ENCODE measurements at regions not wholly inside any gene's neighbourhood (a gene's known extent, or its start where the extent isn't known, plus 50 kb on each side); places are given as distances from the start of the nearest gene placed in this dataset.

- Histone ChIP-seq H3K4me3 (ENCODE audit: low read depth, low read length) (no peak overlapping the region), H3K27me3 (ENCODE audit: control insufficient read depth, insufficient read depth, low read length) (no peaks in the 10 kb centered on the region), H3K36me3 (ENCODE audit: control insufficient read depth, insufficient read depth, low read length) (no peaks in the 10 kb centered on the region)
- DNase-seq (ENCODE audit: low read depth), result no peak
- TF ChIP-seq, protein P1, sequence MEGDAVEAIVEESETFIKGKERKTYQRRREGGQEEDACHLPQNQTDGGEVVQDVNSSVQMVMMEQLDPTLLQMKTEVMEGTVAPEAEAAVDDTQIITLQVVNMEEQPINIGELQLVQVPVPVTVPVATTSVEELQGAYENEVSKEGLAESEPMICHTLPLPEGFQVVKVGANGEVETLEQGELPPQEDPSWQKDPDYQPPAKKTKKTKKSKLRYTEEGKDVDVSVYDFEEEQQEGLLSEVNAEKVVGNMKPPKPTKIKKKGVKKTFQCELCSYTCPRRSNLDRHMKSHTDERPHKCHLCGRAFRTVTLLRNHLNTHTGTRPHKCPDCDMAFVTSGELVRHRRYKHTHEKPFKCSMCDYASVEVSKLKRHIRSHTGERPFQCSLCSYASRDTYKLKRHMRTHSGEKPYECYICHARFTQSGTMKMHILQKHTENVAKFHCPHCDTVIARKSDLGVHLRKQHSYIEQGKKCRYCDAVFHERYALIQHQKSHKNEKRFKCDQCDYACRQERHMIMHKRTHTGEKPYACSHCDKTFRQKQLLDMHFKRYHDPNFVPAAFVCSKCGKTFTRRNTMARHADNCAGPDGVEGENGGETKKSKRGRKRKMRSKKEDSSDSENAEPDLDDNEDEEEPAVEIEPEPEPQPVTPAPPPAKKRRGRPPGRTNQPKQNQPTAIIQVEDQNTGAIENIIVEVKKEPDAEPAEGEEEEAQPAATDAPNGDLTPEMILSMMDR (IDR thresholded peaks at IDR 0.05; ENCODE audit: insufficient read depth, low read length, poor library complexity, severe bottlenecking), result no peak
These were observed 354.0 kb downstream of the CCDC85A start for GRCh38 chr2:56537756-56538155.

DNA sequence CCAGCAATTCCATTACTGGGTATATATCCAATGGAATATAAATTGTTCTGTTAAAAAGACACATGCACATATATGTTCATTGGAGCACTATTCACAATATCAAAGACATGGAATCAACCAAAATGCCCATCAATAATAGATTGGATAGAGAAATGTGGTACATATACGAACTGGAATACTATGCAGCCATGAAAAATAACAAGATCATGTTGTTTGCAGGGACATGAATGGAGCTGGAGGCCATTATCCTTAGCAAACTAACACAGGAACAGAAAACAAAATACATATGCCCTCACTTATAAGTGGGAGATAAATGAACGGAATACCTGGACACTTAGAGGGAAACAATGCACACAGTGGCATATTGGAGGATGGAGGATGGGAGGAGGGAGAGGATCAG is 355.8 kb downstream of the CCDC85A start:
- Histone ChIP-seq H3K36me3 (ENCODE audit: control insufficient read depth, insufficient read depth, low read length) (no peaks in the 10 kb centered on the region), H3K27me3 (ENCODE audit: control insufficient read depth, insufficient read depth, low read length) (no peaks in the 10 kb centered on the region), H3K4me3 (ENCODE audit: low read depth, low read length) (no peak overlapping the region)
- DNase-seq (ENCODE audit: low read depth), result no peak
- TF ChIP-seq, protein P1 (IDR thresholded peaks at IDR 0.05; ENCODE audit: insufficient read depth, low read length, poor library complexity, severe bottlenecking), result no peak

DNA sequence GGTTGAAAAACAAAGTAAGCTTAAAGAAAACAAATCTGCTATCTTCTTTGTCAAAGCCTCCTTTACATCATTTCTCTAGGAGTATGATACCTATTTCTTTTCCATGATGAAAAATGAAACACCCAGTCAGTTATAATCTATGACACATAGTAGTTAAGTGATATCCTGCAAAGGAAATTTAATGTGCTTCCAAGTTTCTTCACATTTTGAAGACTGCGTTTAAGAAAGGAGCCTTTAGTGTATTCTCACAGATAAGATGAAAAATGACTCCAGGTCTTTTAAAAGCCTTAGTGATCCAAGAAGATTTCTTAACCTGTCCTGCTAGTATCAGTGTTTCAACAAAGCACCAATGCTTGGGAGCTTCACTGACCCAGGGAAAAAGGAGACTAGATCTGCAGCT is 356.7 kb downstream of the CCDC85A start:
- no peak overlapping the region for H3K4me3 ChIP-seq (ENCODE audit: low read depth, low read length)
- H3K27me3 ChIP-seq (ENCODE audit: control insufficient read depth, insufficient read depth, low read length), result no peaks in the 10 kb centered on the region
- no peak for DNase-seq (ENCODE audit: low read depth)
- TF ChIP-seq, protein P1 (IDR thresholded peaks at IDR 0.05; ENCODE audit: insufficient read depth, low read length, poor library complexity, severe bottlenecking), result no peak
- no peaks in the 10 kb centered on the region for H3K36me3 ChIP-seq (ENCODE audit: control insufficient read depth, insufficient read depth, low read length)

DNA sequence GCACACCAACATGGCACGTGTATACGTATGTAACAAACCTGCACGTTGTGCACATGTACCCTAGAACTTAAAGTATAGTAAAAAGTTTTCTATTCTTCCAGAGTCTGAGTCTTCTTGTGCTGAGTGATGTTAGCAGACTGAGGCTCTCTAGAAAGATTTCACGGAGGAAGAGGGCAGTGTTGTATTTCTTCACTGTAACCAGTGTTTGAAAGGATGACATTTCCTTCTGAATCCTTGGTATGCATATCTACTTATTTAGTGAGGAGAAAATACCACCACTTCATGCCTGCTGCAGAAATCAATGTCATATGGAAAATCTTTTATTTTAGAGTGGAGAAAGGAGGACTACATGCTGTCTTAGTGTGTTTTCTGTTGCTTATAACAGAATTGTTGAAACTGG is 357.1 kb downstream of the CCDC85A start:
- no peak for DNase-seq (ENCODE audit: low read depth)
- H3K4me3 ChIP-seq (ENCODE audit: low read depth, low read length), result no peak overlapping the region
- TF ChIP-seq, protein P1 (IDR thresholded peaks at IDR 0.05; ENCODE audit: insufficient read depth, low read length, poor library complexity, severe bottlenecking), result no peak
- no peaks in the 10 kb centered on the region for H3K36me3 ChIP-seq (ENCODE audit: control insufficient read depth, insufficient read depth, low read length)
- H3K27me3 ChIP-seq (ENCODE audit: control insufficient read depth, insufficient read depth, low read length), result no peaks in the 10 kb centered on the region

DNA sequence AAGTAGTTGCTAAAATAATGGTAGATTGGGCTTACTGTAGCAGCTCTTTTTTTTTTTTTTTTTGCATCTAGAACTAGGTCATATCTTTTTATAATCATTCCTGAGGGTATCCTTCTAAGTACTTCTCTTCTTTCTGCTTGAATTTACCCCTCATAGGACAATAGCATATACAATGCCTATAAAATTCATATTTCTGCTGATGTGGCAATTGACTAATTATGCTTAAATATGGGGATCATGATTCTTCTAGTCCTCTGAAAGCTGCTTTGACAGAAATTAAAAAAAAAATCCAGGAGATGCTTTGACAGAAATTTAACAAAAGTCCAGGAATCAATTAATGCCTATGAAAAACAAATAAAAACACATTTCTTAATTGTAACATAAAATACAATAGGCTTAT is 358.4 kb downstream of the CCDC85A start:
- H3K36me3 ChIP-seq (ENCODE audit: control insufficient read depth, insufficient read depth, low read length), result no peaks in the 10 kb centered on the region
- no peaks in the 10 kb centered on the region for H3K27me3 ChIP-seq (ENCODE audit: control insufficient read depth, insufficient read depth, low read length)
- DNase-seq (ENCODE audit: low read depth), result no peak
- no peak overlapping the region for H3K4me3 ChIP-seq (ENCODE audit: low read depth, low read length)
- TF ChIP-seq, protein P1 (IDR thresholded peaks at IDR 0.05; ENCODE audit: insufficient read depth, low read length, poor library complexity, severe bottlenecking), result no peak

GRCh38 chr2:56565143-56565542 is 381.4 kb downstream of the CCDC85A start:
- no peak for DNase-seq (ENCODE audit: low read depth)
- TF ChIP-seq, protein P1 (IDR thresholded peaks at IDR 0.05; ENCODE audit: insufficient read depth, low read length, poor library complexity, severe bottlenecking), result no peak
- Histone ChIP-seq H3K36me3 (ENCODE audit: control insufficient read depth, insufficient read depth, low read length) (no peaks in the 10 kb centered on the region), H3K27me3 (ENCODE audit: control insufficient read depth, insufficient read depth, low read length) (no peaks in the 10 kb centered on the region), H3K4me3 (ENCODE audit: low read depth, low read length) (no peak overlapping the region)
